Transverse colon (tissue), 3 donors: ENCODE measurements at regions not wholly inside any gene's neighbourhood (a gene's known extent, or its start where the extent isn't known, plus 50 kb on each side); places are given as distances from the start of the nearest gene placed in this dataset.

Experiments
- EP300 ChIP-seq: sonication (generic); formaldehyde crosslinking; IDR thresholded peaks from one replicate; pipeline ENCODE4 v1.6.1; 2017; ENCODE audit warnings: antibody characterized with exemption, low read depth
- TF ChIP-seq, protein P1 (sequence below), 5 experiments: fragments of 200-600 bp in 3 of 5; fragments of 450-650 bp in 2 of 5; sonication (generic) in 3 of 5; IDR thresholded peaks; 1 replicate in 2 of 5; 2 replicates in 3 of 5; pipeline ENCODE4 v1.5.1; 2016 to 2017; ENCODE audit warnings: antibody characterized with exemption in 5 of 5, inconsistent platforms in 3 of 5, mild to moderate bottlenecking in 2 of 5, moderate library complexity in 1 of 5

DNA sequence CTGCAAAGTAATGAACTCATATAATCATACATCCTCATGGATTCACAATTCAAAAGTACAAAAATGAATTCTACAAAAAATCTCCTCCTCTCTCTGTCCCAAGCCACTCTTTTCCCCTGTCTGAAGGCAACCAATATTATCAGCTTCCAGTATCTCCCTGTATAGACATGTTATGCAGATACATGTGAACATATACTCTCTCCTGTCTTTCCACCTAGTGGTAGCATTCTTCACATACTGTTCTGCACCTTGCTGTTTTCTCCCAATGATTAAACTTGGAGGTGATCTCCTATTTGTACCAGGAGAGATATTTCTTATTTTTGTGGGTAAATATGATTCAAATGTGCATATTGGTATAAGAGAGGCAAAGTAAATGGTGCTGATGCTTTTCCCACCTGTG is 416.4 kb downstream of the EPM2A start:
- no peak for TF ChIP-seq EP300
- TF ChIP-seq, protein P1, sequence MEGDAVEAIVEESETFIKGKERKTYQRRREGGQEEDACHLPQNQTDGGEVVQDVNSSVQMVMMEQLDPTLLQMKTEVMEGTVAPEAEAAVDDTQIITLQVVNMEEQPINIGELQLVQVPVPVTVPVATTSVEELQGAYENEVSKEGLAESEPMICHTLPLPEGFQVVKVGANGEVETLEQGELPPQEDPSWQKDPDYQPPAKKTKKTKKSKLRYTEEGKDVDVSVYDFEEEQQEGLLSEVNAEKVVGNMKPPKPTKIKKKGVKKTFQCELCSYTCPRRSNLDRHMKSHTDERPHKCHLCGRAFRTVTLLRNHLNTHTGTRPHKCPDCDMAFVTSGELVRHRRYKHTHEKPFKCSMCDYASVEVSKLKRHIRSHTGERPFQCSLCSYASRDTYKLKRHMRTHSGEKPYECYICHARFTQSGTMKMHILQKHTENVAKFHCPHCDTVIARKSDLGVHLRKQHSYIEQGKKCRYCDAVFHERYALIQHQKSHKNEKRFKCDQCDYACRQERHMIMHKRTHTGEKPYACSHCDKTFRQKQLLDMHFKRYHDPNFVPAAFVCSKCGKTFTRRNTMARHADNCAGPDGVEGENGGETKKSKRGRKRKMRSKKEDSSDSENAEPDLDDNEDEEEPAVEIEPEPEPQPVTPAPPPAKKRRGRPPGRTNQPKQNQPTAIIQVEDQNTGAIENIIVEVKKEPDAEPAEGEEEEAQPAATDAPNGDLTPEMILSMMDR (IDR thresholded peaks at IDR 0.05), result no peak
